ENCODE measurements at regions not wholly inside any gene's neighbourhood (a gene's known extent, or its start where the extent isn't known, plus 50 kb on each side); places are given as distances from the start of the nearest gene placed in this dataset.

GRCh38 chr2:195392446-195393336 lies 264.3 kb upstream of the SLC39A10 start:
- H3K4me3 ChIP-seq (ENCODE audit: low read length), result no peak overlapping the region
- TF ChIP-seq ZNF274 (IDR thresholded peaks at IDR 0.05; ENCODE audit: low read depth, low read length), result no peak

GRCh38 chr2:195390686-195391321 lies 266.2 kb upstream of the SLC39A10 start:
- no peak for TF ChIP-seq ZNF274 (IDR thresholded peaks at IDR 0.05; ENCODE audit: low read depth, low read length)
- H3K4me3 ChIP-seq (ENCODE audit: low read length), result no peak overlapping the region

GRCh38 chr2:195388028-195388427 lies 269.0 kb upstream of the SLC39A10 start:
- no peak overlapping the region for H3K4me3 ChIP-seq (ENCODE audit: low read length)
- TF ChIP-seq ZNF274 (IDR thresholded peaks at IDR 0.05; ENCODE audit: low read depth, low read length), result no peak

GRCh38 chr2:195382186-195382585 lies 274.8 kb upstream of the SLC39A10 start:
- TF ChIP-seq ZNF274 (IDR thresholded peaks at IDR 0.05; ENCODE audit: low read depth, low read length), result no peak
- no peak overlapping the region for H3K4me3 ChIP-seq (ENCODE audit: low read length)

- no peak overlapping the region for H3K4me3 ChIP-seq (ENCODE audit: low read length)
- TF ChIP-seq ZNF274 (IDR thresholded peaks at IDR 0.05; ENCODE audit: low read depth, low read length), result no peak
These were observed 286.7 kb upstream of the SLC39A10 start for GRCh38 chr2:195370167-195370943.

- TF ChIP-seq ZNF274 (IDR thresholded peaks at IDR 0.05; ENCODE audit: low read depth, low read length), result no peak
- H3K4me3 ChIP-seq (ENCODE audit: low read length), result no peak overlapping the region
These were observed 287.8 kb upstream of the SLC39A10 start for GRCh38 chr2:195369218-195369587.

- H3K4me3 ChIP-seq (ENCODE audit: low read length), result no peak overlapping the region
- TF ChIP-seq ZNF274 (IDR thresholded peaks at IDR 0.05; ENCODE audit: low read depth, low read length), result no peak
These were observed 288.5 kb upstream of the SLC39A10 start for GRCh38 chr2:195368249-195369217.

- H3K4me3 ChIP-seq (ENCODE audit: low read length), result no peak overlapping the region
- TF ChIP-seq ZNF274 (IDR thresholded peaks at IDR 0.05; ENCODE audit: low read depth, low read length), result no peak
These were observed 289.2 kb upstream of the SLC39A10 start for GRCh38 chr2:195367809-195368208.

- no peak for TF ChIP-seq ZNF274 (IDR thresholded peaks at IDR 0.05; ENCODE audit: low read depth, low read length)
These were observed 292.7 kb upstream of the SLC39A10 start for GRCh38 chr2:195364015-195364965.

GRCh38 chr2:195363496-195363895 lies 293.5 kb upstream of the SLC39A10 start:
- no peak overlapping the region for H3K4me3 ChIP-seq (ENCODE audit: low read length)
- no peak for TF ChIP-seq ZNF274 (IDR thresholded peaks at IDR 0.05; ENCODE audit: low read depth, low read length)

More at GRCh38 chr2:195364015-195364965, 292.7 kb upstream of the SLC39A10 start:
- H3K4me3 ChIP-seq (ENCODE audit: low read length), result no peak overlapping the region

- H3K4me3 ChIP-seq (ENCODE audit: low read length), result no peak overlapping the region
- no peak for TF ChIP-seq ZNF274 (IDR thresholded peaks at IDR 0.05; ENCODE audit: low read depth, low read length)
These were observed 296.8 kb upstream of the SLC39A10 start for GRCh38 chr2:195360242-195360641.

- no peak overlapping the region for H3K4me3 ChIP-seq (ENCODE audit: low read length)
- no peak for TF ChIP-seq ZNF274 (IDR thresholded peaks at IDR 0.05; ENCODE audit: low read depth, low read length)
These were observed 297.8 kb upstream of the SLC39A10 start for GRCh38 chr2:195359043-195359735.
